ENCODE measurements at regions not wholly inside any gene's neighbourhood (a gene's known extent, or its start where the extent isn't known, plus 50 kb on each side); places are given as distances from the start of the nearest gene placed in this dataset.

- ChIA-PET POLR2A (no interaction called here), CTCF (no interaction called here)
- H3K4me1 Mint-ChIP-seq (ENCODE audit: low read depth), result no peaks in the 10 kb centered on the region
- ATAC-seq (no peak), DNase-seq (no peak)
- H3K4me3 Mint-ChIP-seq, result no peak overlapping the region
- intact Hi-C loops (cut with micrococcal nuclease), result no loop called here
- no peaks in the 10 kb centered on the region for H3K36me3 Mint-ChIP-seq (ENCODE audit: low read depth)
- H3K9me3 Mint-ChIP-seq, result peaks cover 1% of the 10 kb centered on the region
- no peak overlapping the region for H3K27ac Mint-ChIP-seq
- TF ChIP-seq CTCF (IDR thresholded peaks at IDR 0.05), result no peak
- H3K27me3 Mint-ChIP-seq, result no peaks in the 10 kb centered on the region
Observed at GRCh38 chr10:105758209-105758998, 1117.3 kb downstream of the SORCS3 start.

GRCh38 chr10:105757302-105757701 lies 1116.2 kb downstream of the SORCS3 start:
- ATAC-seq, result no peak
- Mint-ChIP-seq H3K9me3 (peaks cover 1% of the 10 kb centered on the region), H3K4me1 (ENCODE audit: low read depth) (no peaks in the 10 kb centered on the region), H3K27ac (no peak overlapping the region), H3K4me3 (no peak overlapping the region), H3K36me3 (ENCODE audit: low read depth) (no peaks in the 10 kb centered on the region), H3K27me3 (no peaks in the 10 kb centered on the region)
- intact Hi-C loops (cut with micrococcal nuclease), result no loop called here
- no peak for DNase-seq
- CTCF ChIA-PET, result no interaction called here
- POLR2A ChIA-PET, result no interaction called here
- TF ChIP-seq CTCF (IDR thresholded peaks at IDR 0.05), result no peak

GRCh38 chr10:105756386-105756785 lies 1115.3 kb downstream of the SORCS3 start:
- intact Hi-C loops (cut with micrococcal nuclease), result no loop called here
- no peaks in the 10 kb centered on the region for H3K4me1 Mint-ChIP-seq (ENCODE audit: low read depth)
- no peak for ATAC-seq
- no peaks in the 10 kb centered on the region for H3K27me3 Mint-ChIP-seq
- CTCF ChIA-PET, result no interaction called here
- peaks cover 1% of the 10 kb centered on the region for H3K9me3 Mint-ChIP-seq
- TF ChIP-seq CTCF (IDR thresholded peaks at IDR 0.05), result no peak
- no peak for DNase-seq
- POLR2A ChIA-PET, result no interaction called here
- no peak overlapping the region for H3K27ac Mint-ChIP-seq
- no peak overlapping the region for H3K4me3 Mint-ChIP-seq
- H3K36me3 Mint-ChIP-seq (ENCODE audit: low read depth), result no peaks in the 10 kb centered on the region

- TF ChIP-seq CTCF (IDR thresholded peaks at IDR 0.05), result no peak
- Mint-ChIP-seq H3K27me3 (no peaks in the 10 kb centered on the region), H3K9me3 (peaks cover 4% of the 10 kb centered on the region), H3K27ac (no peak overlapping the region), H3K4me3 (no peak overlapping the region), H3K36me3 (ENCODE audit: low read depth) (no peaks in the 10 kb centered on the region), H3K4me1 (ENCODE audit: low read depth) (no peaks in the 10 kb centered on the region)
- DNase-seq (no peak), ATAC-seq (no peak)
- ChIA-PET CTCF (no interaction called here), POLR2A (no interaction called here)
- intact Hi-C loops (cut with micrococcal nuclease), result no loop called here
Observed at GRCh38 chr10:105751688-105752087, 1110.6 kb downstream of the SORCS3 start.

GRCh38 chr10:105745596-105746148 lies 1104.6 kb downstream of the SORCS3 start:
- no peaks in the 10 kb centered on the region for H3K36me3 Mint-ChIP-seq (ENCODE audit: low read depth)
- H3K27ac Mint-ChIP-seq, result no peak overlapping the region
- ChIA-PET POLR2A (no interaction called here), CTCF (no interaction called here)
- intact Hi-C loops (cut with micrococcal nuclease), result no loop called here
- H3K4me1 Mint-ChIP-seq (ENCODE audit: low read depth), result no peaks in the 10 kb centered on the region
- H3K4me3 Mint-ChIP-seq, result no peak overlapping the region
- TF ChIP-seq CTCF (IDR thresholded peaks at IDR 0.05), result no peak
- no peak for DNase-seq
- peaks cover 4% of the 10 kb centered on the region for H3K9me3 Mint-ChIP-seq
- no peaks in the 10 kb centered on the region for H3K27me3 Mint-ChIP-seq
- ATAC-seq, result no peak
